Liver (tissue), 8 donors: ENCODE measurements at regions not wholly inside any gene's neighbourhood (a gene's known extent, or its start where the extent isn't known, plus 50 kb on each side); places are given as distances from the start of the nearest gene placed in this dataset.

ENCODE experiments used
- DNase-seq: peaks from one replicate; pipeline ENCODE4 v3.0.0-alpha.2; 2017; ENCODE audit warnings: low spot score
- H3K27ac ChIP-seq, 2 donors: one replicate each; pipeline ENCODE4 v1.7.0; 2013; ENCODE audit warnings: inconsistent platforms in 2 of 2, low read length in 2 of 2, control low read depth in 1 of 2, low read depth in 1 of 2, mild to moderate bottlenecking in 1 of 2
- H3K27me3 ChIP-seq, 4 donors: one replicate each; pipeline versions ENCODE4 v1.6.1 to v1.7.0; 2013; ENCODE audit warnings: low read length in 3 of 4, inconsistent platforms in 1 of 4, mild to moderate bottlenecking in 1 of 4, moderate library complexity in 1 of 4; ENCODE audit not compliant: control insufficient read depth in 4 of 4, insufficient read depth in 4 of 4
- H3K36me3 ChIP-seq, 4 donors: one replicate each; pipeline versions ENCODE4 v1.6.1 to v1.7.0; 2013; ENCODE audit warnings: low read length in 3 of 4, mild to moderate bottlenecking in 3 of 4, low read depth in 1 of 4, moderate library complexity in 1 of 4; ENCODE audit not compliant: control insufficient read depth in 4 of 4, insufficient read depth in 3 of 4
- H3K4me1 ChIP-seq, 4 donors: one replicate each; pipeline versions ENCODE4 v1.6.1 to v1.7.0; 2013; ENCODE audit warnings: low read length in 3 of 4, mild to moderate bottlenecking in 3 of 4, moderate library complexity in 1 of 4; ENCODE audit not compliant: control insufficient read depth in 4 of 4, insufficient read depth in 4 of 4
- H3K4me3 ChIP-seq, 3 donors: one replicate each; pipeline versions ENCODE4 v1.6.1 to v1.7.0; 2013; ENCODE audit warnings: low read length in 3 of 3, control low read depth in 1 of 3, low read depth in 1 of 3, mild to moderate bottlenecking in 1 of 3
- H3K9ac ChIP-seq, 2 donors: one replicate each; pipeline ENCODE4 v1.7.0; 2013; ENCODE audit warnings: low read length in 2 of 2, mild to moderate bottlenecking in 2 of 2, moderate library complexity in 2 of 2, control low read depth in 1 of 2, low read depth in 1 of 2
- H3K9me3 ChIP-seq, 4 donors: one replicate each; pipeline versions ENCODE4 v1.6.1 to v1.7.0; 2013; ENCODE audit warnings: low read length in 3 of 4; ENCODE audit not compliant: control insufficient read depth in 4 of 4
- ATF3 ChIP-seq: IDR thresholded peaks from 2 replicates; pipeline ENCODE4 v1.6.1; 2016; ENCODE audit warnings: antibody characterized with exemption
- CTCF ChIP-seq: fragments of 150-350 bp; IDR thresholded peaks from 2 replicates; pipeline ENCODE4 v1.5.1; 2017; ENCODE audit warnings: improper control_type of control experiment, low read depth, low read length; ENCODE audit not compliant: missing input control
- EGR1 ChIP-seq, 2 donors: IDR thresholded peaks; 2 replicates each; pipeline ENCODE4 v1.6.1; 2016 to 2018; ENCODE audit warnings: antibody characterized with exemption in 2 of 2, low read depth in 2 of 2
- FOXA1 ChIP-seq: IDR thresholded peaks from 2 replicates; pipeline ENCODE4 v1.6.1; 2016; ENCODE audit warnings: antibody characterized with exemption
- FOXA2 ChIP-seq: IDR thresholded peaks from 2 replicates; pipeline ENCODE4 v1.6.1; 2016; ENCODE audit warnings: antibody characterized with exemption
- GABPA ChIP-seq, 2 donors: IDR thresholded peaks in 1 of 2; conservative IDR thresholded peaks in 1 of 2; 2 replicates each; pipeline ENCODE4 v1.6.1; 2016; ENCODE audit warnings: antibody characterized with exemption in 2 of 2, mild to moderate bottlenecking in 1 of 2, moderate library complexity in 1 of 2
- HNF4A ChIP-seq, 2 donors: conservative IDR thresholded peaks; 2 replicates each; pipeline ENCODE4 v1.6.1; 2016; ENCODE audit warnings: antibody characterized with exemption in 2 of 2, mild to moderate bottlenecking in 2 of 2
- HNF4G ChIP-seq: IDR thresholded peaks from 2 replicates; pipeline ENCODE4 v1.6.1; 2016; ENCODE audit warnings: antibody characterized with exemption
- JUND ChIP-seq, 2 donors: IDR thresholded peaks; 2 replicates each; pipeline ENCODE4 v1.6.1; 2016; ENCODE audit warnings: antibody characterized with exemption in 2 of 2
- MAX ChIP-seq: IDR thresholded peaks from 2 replicates; pipeline ENCODE4 v1.6.1; 2016; ENCODE audit warnings: antibody characterized with exemption
- NR2F2 ChIP-seq: IDR thresholded peaks from 2 replicates; pipeline ENCODE4 v1.6.1; 2016; ENCODE audit warnings: antibody characterized with exemption
- RAD21 ChIP-seq, 2 donors: IDR thresholded peaks; 2 replicates each; pipeline ENCODE4 v1.6.1; 2016; ENCODE audit warnings: antibody characterized with exemption in 2 of 2, mild to moderate bottlenecking in 2 of 2
- RXRA ChIP-seq, 2 donors: IDR thresholded peaks; 2 replicates each; pipeline ENCODE4 v1.6.1; 2017 to 2018; ENCODE audit warnings: antibody characterized with exemption in 2 of 2, mild to moderate bottlenecking in 1 of 2
- SP1 ChIP-seq: IDR thresholded peaks from 2 replicates; pipeline ENCODE4 v1.6.1; 2018; ENCODE audit warnings: antibody characterized with exemption, mild to moderate bottlenecking
- TAF1 ChIP-seq: conservative IDR thresholded peaks from 2 replicates; pipeline ENCODE4 v1.6.1; 2016; ENCODE audit warnings: antibody characterized with exemption, mild to moderate bottlenecking
- YY1 ChIP-seq: IDR thresholded peaks from 2 replicates; pipeline ENCODE4 v1.6.1; 2016; ENCODE audit warnings: antibody characterized with exemption, mild to moderate bottlenecking
- ZBTB33 ChIP-seq: IDR thresholded peaks from 2 replicates; pipeline ENCODE4 v1.6.1; 2016; ENCODE audit warnings: antibody characterized with exemption
- WGBS: extraction: QIAGEN DNeasy Blood & Tissue Kit; methylation state at CpG from one replicate; pipeline ENCODE4 v1.1.7; 2013; 5-methylcytosine and 5-hydroxymethylcytosine counted together
- TF ChIP-seq, protein P1 (sequence below): IDR thresholded peaks from 2 replicates; pipeline ENCODE4 v1.6.1; 2016; ENCODE audit warnings: antibody characterized with exemption, mild to moderate bottlenecking
- donor health status: healthy.
- donor health status: healthy.
- donor health status: healthy.
- donor health status: healthy.
- donor health status: healthy.

- no peaks in the 10 kb centered on the region for H3K9me3 ChIP-seq
- H3K27me3 ChIP-seq = peaks cover 0 to 3% (median 0%) of the 10 kb centered on the region in 4 donors
- no peaks in the 10 kb centered on the region for H3K4me1 ChIP-seq
- 83% methylated on average over 4 of the region's 4 CpGs for WGBS
- no peak overlapping the region for H3K9ac ChIP-seq
- H3K36me3 ChIP-seq = no peaks in the 10 kb centered on the region
- DNase-seq = no peak
- TF ChIP-seq NR2F2 (no peak), SP1 (no peak), CTCF (no peak), TAF1 (no peak), GABPA (IDR thresholded peaks at IDR 0.05 in 1 of 2, conservative IDR thresholded peaks at IDR 0.05 in 1 of 2) (no peak), RAD21 (IDR thresholded peaks at IDR 0.05) (no peak), RXRA (IDR thresholded peaks at IDR 0.05) (no peak), YY1 (no peak), ATF3 (no peak), HNF4G (no peak), HNF4A (conservative IDR thresholded peaks at IDR 0.05) (no peak), MAX (no peak), EGR1 (IDR thresholded peaks at IDR 0.05; ENCODE audit: low read depth in 2 of 2) (no peak), FOXA1 (no peak), FOXA2 (no peak), JUND (IDR thresholded peaks at IDR 0.05) (no peak)
- TF ChIP-seq, protein P1, sequence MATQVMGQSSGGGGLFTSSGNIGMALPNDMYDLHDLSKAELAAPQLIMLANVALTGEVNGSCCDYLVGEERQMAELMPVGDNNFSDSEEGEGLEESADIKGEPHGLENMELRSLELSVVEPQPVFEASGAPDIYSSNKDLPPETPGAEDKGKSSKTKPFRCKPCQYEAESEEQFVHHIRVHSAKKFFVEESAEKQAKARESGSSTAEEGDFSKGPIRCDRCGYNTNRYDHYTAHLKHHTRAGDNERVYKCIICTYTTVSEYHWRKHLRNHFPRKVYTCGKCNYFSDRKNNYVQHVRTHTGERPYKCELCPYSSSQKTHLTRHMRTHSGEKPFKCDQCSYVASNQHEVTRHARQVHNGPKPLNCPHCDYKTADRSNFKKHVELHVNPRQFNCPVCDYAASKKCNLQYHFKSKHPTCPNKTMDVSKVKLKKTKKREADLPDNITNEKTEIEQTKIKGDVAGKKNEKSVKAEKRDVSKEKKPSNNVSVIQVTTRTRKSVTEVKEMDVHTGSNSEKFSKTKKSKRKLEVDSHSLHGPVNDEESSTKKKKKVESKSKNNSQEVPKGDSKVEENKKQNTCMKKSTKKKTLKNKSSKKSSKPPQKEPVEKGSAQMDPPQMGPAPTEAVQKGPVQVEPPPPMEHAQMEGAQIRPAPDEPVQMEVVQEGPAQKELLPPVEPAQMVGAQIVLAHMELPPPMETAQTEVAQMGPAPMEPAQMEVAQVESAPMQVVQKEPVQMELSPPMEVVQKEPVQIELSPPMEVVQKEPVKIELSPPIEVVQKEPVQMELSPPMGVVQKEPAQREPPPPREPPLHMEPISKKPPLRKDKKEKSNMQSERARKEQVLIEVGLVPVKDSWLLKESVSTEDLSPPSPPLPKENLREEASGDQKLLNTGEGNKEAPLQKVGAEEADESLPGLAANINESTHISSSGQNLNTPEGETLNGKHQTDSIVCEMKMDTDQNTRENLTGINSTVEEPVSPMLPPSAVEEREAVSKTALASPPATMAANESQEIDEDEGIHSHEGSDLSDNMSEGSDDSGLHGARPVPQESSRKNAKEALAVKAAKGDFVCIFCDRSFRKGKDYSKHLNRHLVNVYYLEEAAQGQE = no peak
- no peak overlapping the region for H3K4me3 ChIP-seq
- no peak overlapping the region for H3K27ac ChIP-seq
Measured at GRCh38 chr18:27848336-27848735, 328.6 kb downstream of the CDH2 start.

DNA sequence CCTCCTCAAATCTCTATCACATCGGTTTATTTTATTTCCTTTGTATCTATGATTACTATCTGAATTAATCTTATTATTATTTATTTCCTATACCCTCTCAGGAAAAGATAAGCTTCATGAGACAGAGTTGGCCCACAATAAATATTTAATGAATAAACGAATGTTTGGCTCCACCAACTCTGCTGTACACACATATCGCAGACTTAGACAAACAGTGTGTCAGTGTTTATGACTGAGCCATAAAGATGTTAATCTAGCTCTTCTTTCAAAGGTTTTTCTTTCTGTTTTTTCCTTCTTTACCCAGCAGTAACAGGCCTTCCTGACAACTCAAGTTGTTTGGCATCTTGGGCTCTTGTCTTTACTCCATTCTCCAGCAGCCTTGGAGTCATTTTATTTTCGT, 329.5 kb downstream of the CDH2 start:
- Histone ChIP-seq H3K9ac (no peak overlapping the region), H3K4me3 (no peak overlapping the region), H3K36me3 (no peaks in the 10 kb centered on the region), H3K9me3 (no peaks in the 10 kb centered on the region), H3K27ac (no peak overlapping the region), H3K4me1 (no peaks in the 10 kb centered on the region), H3K27me3 (peaks cover 0 to 3% (median 0%) of the 10 kb centered on the region in 4 donors)
- no peak for TF ChIP-seq ZBTB33
- no peak for TF ChIP-seq YY1
- no peak for TF ChIP-seq NR2F2
- TF ChIP-seq EGR1 (IDR thresholded peaks at IDR 0.05; ENCODE audit: low read depth in 2 of 2) = no peak
- no peak for TF ChIP-seq TAF1
- no peak for TF ChIP-seq FOXA2
- TF ChIP-seq, protein P1 = no peak
- no peak for TF ChIP-seq FOXA1
- no peak for TF ChIP-seq ATF3
- WGBS = 37% methylated on average over 4 of the region's 4 CpGs
- DNase-seq = no peak
